Heart right ventricle (tissue), 16 donors: ENCODE measurements at regions not wholly inside any gene's neighbourhood (a gene's known extent, or its start where the extent isn't known, plus 50 kb on each side); places are given as distances from the start of the nearest gene placed in this dataset.

ENCODE experiments used
- ATAC-seq, 8 donors: fragments of 200-7000 bp; cut with Tn5 transposase; one replicate each; pipeline ENCODE4 v1.9.1; 2020; ENCODE audit warnings: mild to moderate bottlenecking in 8 of 8, moderate library complexity in 8 of 8, moderate number of reproducible peaks in 1 of 8
- DNase-seq, 2 donors: peaks; one replicate each; pipeline ENCODE4 v3.0.0-alpha.2; 2020
- H3K27ac ChIP-seq, 10 donors: fragments of 200-600 bp; sonication (generic) in 2 of 10; one replicate each; pipeline versions ENCODE4 v1.5.0 to v1.8.0; 2020 to 2022; ENCODE audit warnings: mild to moderate bottlenecking in 3 of 10
- H3K27me3 ChIP-seq, 7 donors: fragments of 200-600 bp; one replicate each; pipeline ENCODE4 v1.8.0; 2021 to 2022; ENCODE audit warnings: mild to moderate bottlenecking in 2 of 7
- H3K36me3 ChIP-seq, 9 donors: fragments of 200-600 bp; sonication (generic) in 1 of 9; one replicate each; pipeline versions ENCODE4 v1.5.0 to v1.8.0; 2020 to 2022; ENCODE audit warnings: mild to moderate bottlenecking in 2 of 9
- H3K4me1 ChIP-seq, 9 donors: fragments of 200-600 bp; sonication (generic) in 1 of 9; one replicate each; pipeline versions ENCODE4 v1.5.0 to v1.8.0; 2020 to 2022; ENCODE audit warnings: mild to moderate bottlenecking in 4 of 9
- H3K4me3 ChIP-seq, 10 donors: fragments of 200-600 bp; sonication (generic) in 2 of 10; one replicate each; pipeline versions ENCODE4 v1.5.0 to v1.8.0; 2020 to 2022; ENCODE audit warnings: mild to moderate bottlenecking in 7 of 10, moderate library complexity in 2 of 10
- H3K9me3 ChIP-seq, 11 donors: fragments of 200-600 bp in 10 of 11; sonication (generic) in 2 of 11; one replicate each; pipeline versions ENCODE4 v1.5.0 to v1.8.0; 2013 to 2022; ENCODE audit warnings: mild to moderate bottlenecking in 2 of 11, control low read depth in 1 of 11, moderate library complexity in 1 of 11
- WGBS, 2 donors: extraction: QIAGEN DNeasy Blood & Tissue Kit; methylation state at CpG; one replicate each; pipeline ENCODE4 v1.1.7; 2013; ENCODE audit warnings: inconsistent platforms in 1 of 2; 5-methylcytosine and 5-hydroxymethylcytosine counted together
- intact Hi-C, 10 donors: fragments of 100-400 bp; cut with DNase I; formaldehyde crosslinking; loops; one replicate each; pipeline versions ENCODE4 v1.11.1 to v1.14.2; 2022
- TF ChIP-seq, protein P1 (sequence below), 9 donors: fragments of 200-600 bp; sonication (generic) in 2 of 9; IDR thresholded peaks; one replicate each; pipeline versions ENCODE4 v1.5.0 to v1.8.0; 2021 to 2022; ENCODE audit warnings: antibody characterized with exemption in 9 of 9, mild to moderate bottlenecking in 5 of 9, moderate library complexity in 1 of 9
- donor health status: Arrhythmogenic right ventricular cardiomyopathy.
- donor health status: ischemic (EF 13 %, LVEDD 7.1; RV severe dilation, severe dysfunction).
- donor health status: healthy with polysubstance abuse.
- donor health status: DM: no; HTN: yes; CAD: no.
- donor health status: DM: no; HTN: no; CAD: no.
- donor health status: ischemic (EF 25% LVEDD 6.9; RV normal size, moderate dysfunction).
- donor health status: ischemic (EF 25% LVEDD 5.7; RV mildly dilated, moderate dysfunction).
- donor health status: healthy.
- donor health status: DM: yes; HTN: yes; CAD: no.
- donor health status: Ischemic cardiomyopathy.
- donor health status: ischemic (EF 35%, LVEDD 5.7; RV mildly dilated, moderate dysfunction).
- donor health status: nonischemic (EF 11% LVEDD 7.7; RV severe dilation, severe dysfunction).
- donor health status: DM: yes; HTN: yes; CAD: no.
- donor health status: PGD.
- donor health status: ischemic (EF 29% LVEDD 5.4; RV normal size, mild dysfunction).
- donor health status: nonischemic (EF 23%, LVEDD 6.1; RV moderate dilation, normal function).

DNA sequence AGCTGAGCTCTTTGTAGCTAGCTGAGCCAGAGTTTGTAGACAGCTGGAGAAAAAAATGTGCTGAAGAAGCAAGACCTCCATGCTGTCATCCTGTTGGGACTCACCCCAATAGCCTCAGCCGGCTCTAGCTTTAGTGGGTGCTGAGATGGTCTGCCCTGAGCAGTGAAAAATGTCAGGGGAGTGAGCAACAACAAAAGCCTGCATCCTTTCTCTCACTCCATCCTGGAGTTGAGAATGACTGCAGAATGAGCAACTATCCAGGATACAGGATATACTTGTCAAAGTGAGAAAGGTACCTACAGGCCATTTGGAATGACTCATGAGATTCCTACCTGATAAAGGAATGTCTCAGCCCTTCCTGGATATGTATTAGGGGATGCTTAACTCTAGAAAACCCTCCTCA, 146.1 kb upstream of the DLX2 start:
- TF ChIP-seq, protein P1, sequence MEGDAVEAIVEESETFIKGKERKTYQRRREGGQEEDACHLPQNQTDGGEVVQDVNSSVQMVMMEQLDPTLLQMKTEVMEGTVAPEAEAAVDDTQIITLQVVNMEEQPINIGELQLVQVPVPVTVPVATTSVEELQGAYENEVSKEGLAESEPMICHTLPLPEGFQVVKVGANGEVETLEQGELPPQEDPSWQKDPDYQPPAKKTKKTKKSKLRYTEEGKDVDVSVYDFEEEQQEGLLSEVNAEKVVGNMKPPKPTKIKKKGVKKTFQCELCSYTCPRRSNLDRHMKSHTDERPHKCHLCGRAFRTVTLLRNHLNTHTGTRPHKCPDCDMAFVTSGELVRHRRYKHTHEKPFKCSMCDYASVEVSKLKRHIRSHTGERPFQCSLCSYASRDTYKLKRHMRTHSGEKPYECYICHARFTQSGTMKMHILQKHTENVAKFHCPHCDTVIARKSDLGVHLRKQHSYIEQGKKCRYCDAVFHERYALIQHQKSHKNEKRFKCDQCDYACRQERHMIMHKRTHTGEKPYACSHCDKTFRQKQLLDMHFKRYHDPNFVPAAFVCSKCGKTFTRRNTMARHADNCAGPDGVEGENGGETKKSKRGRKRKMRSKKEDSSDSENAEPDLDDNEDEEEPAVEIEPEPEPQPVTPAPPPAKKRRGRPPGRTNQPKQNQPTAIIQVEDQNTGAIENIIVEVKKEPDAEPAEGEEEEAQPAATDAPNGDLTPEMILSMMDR (IDR thresholded peaks at IDR 0.05) = no peak
- no peak overlapping the region for H3K4me3 ChIP-seq
- peaks cover 0 to 49% (median 18%) of the 10 kb centered on the region in 9 donors for H3K4me1 ChIP-seq
- ATAC-seq (no peak), DNase-seq (no peak)
- no peaks in the 10 kb centered on the region for H3K36me3 ChIP-seq
- 60 to 61% methylated on average over 1 of the region's 1 CpG for WGBS, 2 donors
- H3K9me3 ChIP-seq = no peaks in the 10 kb centered on the region
- H3K27me3 ChIP-seq = no peaks in the 10 kb centered on the region
- intact Hi-C loops = no loop called here
- H3K27ac ChIP-seq = no peak overlapping the region

DNA sequence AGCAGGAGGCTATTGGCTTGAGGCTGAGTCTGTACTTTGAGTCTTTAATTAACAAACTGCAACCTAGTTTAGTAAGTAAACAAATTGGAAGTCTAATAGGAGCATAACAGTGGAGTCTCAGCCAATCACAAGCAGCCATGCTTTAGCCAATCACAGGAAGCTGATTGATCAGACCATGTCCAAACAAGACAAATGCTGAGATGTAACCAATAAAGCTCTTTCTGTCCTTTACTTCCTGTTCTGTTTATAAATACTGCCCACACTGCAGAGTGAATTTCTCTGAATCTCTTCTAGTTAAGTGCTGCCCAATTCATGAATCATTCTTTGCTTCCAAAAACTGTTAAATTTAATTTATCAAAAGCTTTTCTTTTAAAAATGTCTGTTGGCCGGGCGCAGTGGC, 146.6 kb upstream of the DLX2 start:
- Histone ChIP-seq H3K36me3 (no peaks in the 10 kb centered on the region), H3K4me3 (no peak overlapping the region), H3K9me3 (no peaks in the 10 kb centered on the region), H3K4me1 (peaks cover 0 to 49% (median 21%) of the 10 kb centered on the region in 9 donors), H3K27ac (no peak overlapping the region), H3K27me3 (no peaks in the 10 kb centered on the region)
- DNase-seq (no peak), ATAC-seq (no peak)
- TF ChIP-seq, protein P1 (IDR thresholded peaks at IDR 0.05) = no peak
- intact Hi-C loops = no loop called here
- WGBS, 2 donors = 96% methylated on average over 2 of the region's 2 CpGs

DNA sequence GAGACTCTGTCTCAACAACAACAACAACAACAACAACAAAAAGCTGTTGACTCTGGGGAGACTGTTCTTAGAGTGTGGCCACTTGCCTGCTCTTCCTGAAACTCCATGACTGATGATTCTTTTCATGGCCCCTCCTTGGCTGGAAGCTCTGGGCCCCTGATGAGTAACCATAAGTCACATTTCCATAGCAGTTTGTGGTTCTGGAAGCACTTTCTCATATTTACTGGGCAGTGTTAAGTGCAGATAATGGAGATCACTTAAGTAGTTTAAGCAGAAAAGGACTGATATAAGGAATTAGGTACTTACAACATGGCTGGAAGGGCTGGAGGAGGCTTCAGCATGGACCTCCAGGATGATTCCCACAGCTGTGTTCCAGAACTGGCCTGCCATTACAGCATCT, 147.3 kb upstream of the DLX2 start:
- H3K4me1 ChIP-seq = peaks cover 0 to 49% (median 21%) of the 10 kb centered on the region in 9 donors
- DNase-seq (no peak), ATAC-seq (no peak)
- intact Hi-C loops = loop anchor here in 1 of 10 donors (5.0 kb wide), 1 partner anchor 107 kb away; no protein-coding TSS in a partner anchor
- TF ChIP-seq, protein P1 (IDR thresholded peaks at IDR 0.05) = no peak
- no peaks in the 10 kb centered on the region for H3K36me3 ChIP-seq
- no peak overlapping the region for H3K27ac ChIP-seq
- H3K4me3 ChIP-seq = no peak overlapping the region
- no peaks in the 10 kb centered on the region for H3K9me3 ChIP-seq
- H3K27me3 ChIP-seq = no peaks in the 10 kb centered on the region

DNA sequence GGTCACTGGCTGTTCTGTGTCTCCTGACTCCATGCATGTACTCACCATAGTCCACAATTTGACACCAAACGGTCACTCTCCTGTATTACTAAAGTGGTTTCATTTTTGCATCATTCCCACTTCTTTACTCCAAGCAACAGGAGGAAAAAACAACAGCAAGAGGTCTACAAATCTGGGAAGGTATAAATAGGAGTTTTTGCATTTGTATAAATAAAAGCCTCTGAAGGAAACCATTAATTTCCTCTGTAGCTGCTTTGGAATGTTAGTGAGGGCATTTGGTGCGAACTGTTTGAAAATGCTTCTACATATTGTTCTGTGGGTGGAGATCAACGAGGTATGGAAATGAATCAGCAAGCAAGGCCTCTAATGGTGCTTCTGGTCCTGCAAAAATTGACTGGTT, 148.5 kb upstream of the DLX2 start:
- Histone ChIP-seq H3K4me1 (peaks cover 0 to 49% (median 21%) of the 10 kb centered on the region in 9 donors), H3K9me3 (no peaks in the 10 kb centered on the region), H3K4me3 (no peak overlapping the region), H3K27ac (peak overlapping the region in 9 of 10 donors; percentile 42 to 82 (median 76)), H3K36me3 (no peaks in the 10 kb centered on the region), H3K27me3 (no peaks in the 10 kb centered on the region)
- ATAC-seq = peak in 1 of 8 donors; percentile 18
- TF ChIP-seq, protein P1 (IDR thresholded peaks at IDR 0.05) = no peak
- WGBS, 2 donors = 49 to 58% methylated on average over 3 of the region's 3 CpGs
- no peak for DNase-seq
- intact Hi-C loops = loop anchor here in 1 of 10 donors (5.0 kb wide), 1 partner anchor 106 kb away; no protein-coding TSS in a partner anchor
